ENCODE measurements at regions not wholly inside any gene's neighbourhood (a gene's known extent, or its start where the extent isn't known, plus 50 kb on each side); places are given as distances from the start of the nearest gene placed in this dataset.
A peak's percentile ranks its signal among the peaks of the same experiment; 100 is the strongest.

DNA sequence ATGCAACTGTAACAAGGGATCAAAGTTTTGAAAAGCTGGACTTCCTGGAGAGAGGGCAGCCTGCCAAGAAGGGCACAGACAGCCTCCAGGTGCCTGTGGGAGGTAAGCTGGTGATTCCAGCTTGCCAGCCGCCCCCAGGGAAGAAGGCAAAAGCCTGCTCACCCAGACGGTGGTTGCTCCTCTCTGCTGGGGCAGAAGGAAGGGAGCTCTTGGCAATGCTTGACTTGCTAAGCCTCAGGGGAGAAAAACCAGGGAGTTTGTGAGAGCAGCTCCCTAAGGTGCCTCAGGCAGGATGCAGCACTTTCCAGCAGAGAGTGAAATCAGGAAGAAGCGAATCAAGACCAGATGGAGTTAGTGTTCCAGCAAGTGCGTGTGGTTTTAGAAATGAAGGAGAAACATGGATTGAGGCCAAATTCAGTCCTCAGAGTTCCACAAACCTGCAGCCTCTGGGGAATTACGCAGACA is 553.6 kb downstream of the BUD13 start:
- DNase-seq (ENCODE audit: low read depth in 2 of 2), result no peak

DNA sequence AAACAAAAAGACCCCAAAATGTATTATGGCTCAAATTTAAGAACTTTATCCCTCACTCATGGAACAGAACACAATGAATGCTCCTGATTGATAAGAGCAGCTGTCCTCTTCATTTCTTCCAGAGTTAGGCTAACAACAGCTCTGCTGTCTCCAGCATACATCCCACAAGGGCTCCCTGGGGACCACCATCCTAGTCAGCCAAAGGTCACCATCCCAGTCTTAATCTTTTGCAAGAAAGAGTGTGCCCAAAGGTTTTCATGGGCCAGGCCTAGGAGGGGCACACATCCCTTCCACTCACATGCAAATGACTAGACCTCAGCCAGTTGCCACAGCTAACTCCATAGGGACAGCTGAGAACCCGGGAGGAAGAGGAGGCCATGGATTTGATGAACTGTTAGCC is 555.3 kb downstream of the BUD13 start:
- DNase-seq (ENCODE audit: low read depth in 2 of 2), result no peak

DNA sequence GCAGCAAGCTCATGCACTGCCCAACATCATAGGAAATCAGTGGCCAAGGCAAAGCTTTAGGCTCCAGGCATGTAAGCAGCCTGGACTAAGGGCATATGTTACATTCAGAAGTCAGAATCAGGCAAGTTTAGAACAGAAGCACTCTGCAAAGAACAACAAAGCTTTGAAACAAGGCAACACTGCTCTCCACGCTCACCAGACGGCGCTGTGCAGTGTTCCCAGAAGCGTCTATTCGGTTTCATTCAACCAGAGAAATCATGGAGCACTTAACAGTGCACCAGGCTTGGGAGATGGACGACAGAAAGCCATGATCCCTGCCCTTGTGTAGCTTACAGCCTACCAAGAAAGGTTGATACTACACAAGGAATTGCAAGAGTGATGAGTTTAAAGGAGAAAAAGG is 555.8 kb downstream of the BUD13 start:
- peak in 1 of 2 donors; percentile 4 for DNase-seq (ENCODE audit: low read depth in 2 of 2)

DNA sequence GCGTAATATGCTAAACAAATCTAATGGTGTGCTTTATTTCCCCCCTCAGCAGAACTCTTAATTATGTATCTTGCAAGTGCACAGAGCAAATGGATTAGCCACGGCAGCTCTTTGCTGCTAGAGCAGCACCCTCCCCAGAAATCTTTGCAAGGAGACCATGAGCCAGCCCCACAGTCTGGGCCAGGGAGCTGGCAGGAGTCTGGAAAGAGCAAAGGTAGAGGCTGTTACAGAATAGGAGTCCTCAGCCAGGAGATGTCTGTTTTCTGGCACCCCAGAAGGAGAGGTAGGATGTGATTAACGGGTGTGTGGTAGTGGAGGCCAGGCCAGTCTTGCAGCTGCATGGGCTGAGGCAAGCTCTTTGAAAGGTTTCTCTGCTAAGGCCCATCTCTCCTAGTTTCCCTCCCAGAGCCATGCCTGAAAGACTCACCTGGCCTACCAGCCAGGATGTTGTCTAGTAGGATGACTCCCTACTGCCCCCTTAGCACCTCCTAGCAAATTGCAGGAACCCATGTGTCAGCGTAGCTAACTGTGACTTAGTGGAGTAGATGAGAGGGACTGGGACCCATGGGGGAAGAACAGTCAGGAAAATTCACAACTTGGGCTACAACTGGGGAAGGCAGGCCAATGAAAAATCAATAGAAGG is 557.2 kb downstream of the BUD13 start:
- no peak for DNase-seq (ENCODE audit: low read depth in 2 of 2)

DNA sequence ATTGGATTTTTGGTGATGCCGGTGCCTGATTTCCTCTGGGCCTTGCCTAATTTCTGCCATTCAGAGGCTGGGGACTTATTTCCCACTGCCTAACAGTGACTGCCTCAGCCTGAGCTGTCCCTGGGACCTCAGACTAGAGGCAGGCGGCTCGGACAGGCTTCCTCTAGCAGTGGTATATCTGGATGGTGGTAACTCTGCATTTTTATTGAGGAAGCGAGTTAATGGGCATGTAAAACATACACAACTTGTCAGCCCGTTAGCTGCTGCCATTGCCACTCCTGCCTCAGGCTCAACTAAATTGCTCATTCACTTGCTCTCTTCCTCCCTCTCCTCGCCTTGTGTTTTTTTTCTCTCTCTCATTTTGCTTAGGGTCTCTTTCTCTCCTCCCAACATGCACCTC is 561.6 kb downstream of the BUD13 start:
- no peak for DNase-seq (ENCODE audit: low read depth in 2 of 2)

DNA sequence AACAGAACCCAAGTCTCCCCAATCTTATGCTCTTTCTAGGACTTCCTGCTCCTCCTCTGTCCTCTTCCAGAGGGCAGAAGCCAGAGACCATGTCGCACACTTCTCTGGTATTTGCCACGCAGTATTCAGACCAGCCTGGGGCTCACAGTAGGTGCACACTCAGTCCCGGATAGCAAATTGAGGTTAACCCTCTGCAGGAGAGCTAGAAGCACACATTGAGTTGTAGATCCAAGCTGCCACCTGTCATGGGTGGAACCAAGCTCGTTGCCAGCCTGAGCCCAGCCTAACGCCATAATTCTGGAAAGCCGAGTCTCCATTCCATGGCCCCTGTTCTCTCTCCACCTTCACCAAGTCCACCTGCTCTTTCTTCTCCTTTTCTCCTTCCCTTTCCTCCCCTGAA is 562.1 kb downstream of the BUD13 start:
- DNase-seq (ENCODE audit: low read depth in 2 of 2), result no peak

DNA sequence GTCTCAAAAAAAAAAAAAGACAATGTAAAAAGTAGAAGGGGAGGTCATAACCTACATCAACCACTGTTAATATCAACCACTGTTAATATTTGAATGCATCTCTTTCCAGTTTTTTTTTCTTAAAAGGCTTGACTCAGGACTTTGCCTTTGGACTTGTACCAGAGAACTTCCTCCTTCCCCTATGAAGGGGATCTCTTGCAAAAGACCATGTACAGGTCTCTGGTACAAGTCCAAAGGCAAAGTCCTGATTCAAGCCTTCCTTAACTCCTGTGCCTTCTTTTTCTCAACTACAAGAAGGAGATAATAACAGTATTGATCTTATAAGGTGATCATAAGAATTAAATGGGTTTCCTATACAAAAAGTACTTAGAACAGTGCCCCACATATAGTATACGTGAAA is 563.5 kb downstream of the BUD13 start:
- no peak for DNase-seq (ENCODE audit: low read depth in 2 of 2)

DNA sequence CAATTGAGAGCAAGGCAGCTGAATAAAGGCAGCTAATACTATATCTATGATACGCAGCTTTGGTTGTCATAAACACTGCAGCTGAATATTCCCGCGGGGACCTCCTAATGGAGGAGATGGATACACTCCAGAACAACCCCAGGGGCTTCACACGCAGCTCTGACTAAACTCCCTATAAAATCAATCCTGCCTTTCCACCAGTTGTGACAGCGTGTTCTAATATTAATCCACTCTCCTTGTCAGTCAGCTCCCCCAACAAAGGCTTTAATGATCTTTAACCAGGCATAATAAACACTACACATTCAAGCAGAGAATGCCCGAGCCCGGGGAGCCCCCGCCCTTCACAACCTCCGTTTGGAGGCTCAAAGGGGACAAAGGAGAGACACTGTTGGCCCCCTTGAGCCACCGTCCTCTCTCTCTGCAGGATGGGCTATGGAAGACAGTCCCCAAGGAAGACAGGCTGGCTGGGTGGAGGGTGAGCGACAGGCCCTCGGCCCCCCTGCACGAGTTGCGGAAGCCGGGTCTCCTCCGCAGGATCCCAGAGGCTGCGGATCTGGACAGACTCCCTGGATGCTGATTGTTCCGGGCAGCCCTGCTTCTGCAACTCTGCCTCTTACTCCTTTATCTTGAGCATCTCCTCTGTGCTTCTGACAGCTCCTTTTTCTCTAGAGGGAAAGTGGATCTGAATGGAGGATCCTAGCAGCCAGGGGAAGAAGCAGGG is 565.2 kb downstream of the BUD13 start:
- DNase-seq (ENCODE audit: low read depth in 2 of 2), result no peak

DNA sequence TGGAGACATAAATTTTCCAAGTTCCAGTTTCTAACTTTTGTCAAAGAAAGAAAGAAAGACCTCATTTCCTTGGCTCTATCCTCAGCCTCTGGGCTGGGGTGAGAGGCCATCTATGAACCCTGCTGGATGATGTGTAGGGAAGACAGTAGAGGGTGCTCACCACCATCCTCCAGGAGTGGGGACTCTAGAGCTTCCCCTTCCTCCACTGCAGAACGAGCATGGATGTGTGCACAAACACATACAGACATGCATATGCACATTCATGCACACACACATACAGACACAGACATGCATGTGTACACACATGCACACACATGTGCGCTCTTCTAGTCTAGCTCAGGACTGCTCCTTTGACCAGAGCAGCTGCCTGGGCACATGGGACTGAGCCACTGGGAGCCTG is 565.8 kb downstream of the BUD13 start:
- no peak for DNase-seq (ENCODE audit: low read depth in 2 of 2)

DNA sequence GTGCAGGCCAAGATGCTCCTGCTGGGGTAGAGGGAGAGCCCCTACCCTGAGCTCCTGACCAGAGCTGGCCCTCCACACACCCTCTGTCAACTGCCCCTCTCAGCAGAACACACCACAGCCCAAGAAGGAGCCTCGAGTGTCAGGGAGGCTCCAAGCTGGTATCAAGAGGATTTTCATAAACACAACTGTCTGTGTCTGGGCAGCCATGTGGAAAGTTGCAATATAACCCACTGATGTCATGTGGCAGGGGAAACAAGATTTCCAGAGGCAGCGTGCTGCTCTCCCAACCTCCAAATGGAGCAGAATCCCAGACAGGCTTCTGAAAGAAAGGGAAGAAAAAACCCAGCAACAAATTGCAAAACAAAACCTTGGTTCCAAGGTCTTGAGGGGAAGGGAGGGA is 569.9 kb downstream of the BUD13 start:
- DNase-seq (ENCODE audit: low read depth in 2 of 2), result no peak

DNA sequence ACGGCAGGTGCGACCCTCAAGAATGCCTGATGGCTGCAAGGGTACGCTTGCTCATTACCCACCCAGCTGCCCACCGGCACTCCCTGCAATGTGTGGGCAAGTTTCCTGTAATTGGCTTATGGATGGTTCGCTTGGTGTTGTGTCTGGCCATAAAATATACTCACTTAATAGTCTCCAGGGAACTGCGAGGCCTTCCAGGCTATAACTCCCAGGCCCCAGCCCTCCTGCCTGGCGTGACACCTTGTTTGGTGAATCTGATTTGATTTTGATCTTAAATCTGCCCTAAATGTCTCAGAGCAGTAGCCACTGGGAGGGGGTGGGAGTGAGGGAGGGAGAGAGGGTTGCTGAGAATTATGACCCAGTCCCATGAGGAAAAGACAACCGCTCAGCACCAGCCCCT is 572.2 kb downstream of the BUD13 start:
- no peak for DNase-seq (ENCODE audit: low read depth in 2 of 2)

DNA sequence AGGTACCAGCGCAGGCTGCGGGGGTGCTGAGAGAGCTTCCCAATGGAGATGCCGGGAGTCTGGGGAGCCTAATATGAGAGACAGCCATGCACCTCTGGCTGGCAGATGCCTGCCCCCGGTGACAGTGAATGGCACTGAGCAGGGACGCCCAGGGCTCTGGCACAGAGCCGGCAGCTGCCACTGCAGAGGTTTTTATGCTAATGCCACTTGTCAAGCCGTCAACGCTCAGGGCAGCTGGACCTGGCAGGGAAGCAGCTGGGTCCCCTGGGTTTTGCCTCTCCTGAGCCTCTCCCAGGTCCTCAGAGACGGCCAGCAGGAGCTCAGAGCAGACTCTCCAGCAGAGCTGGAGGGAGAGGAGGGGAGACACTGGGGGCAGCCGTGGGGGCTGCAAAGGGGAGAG is 573.6 kb downstream of the BUD13 start:
- no peak for DNase-seq (ENCODE audit: low read depth in 2 of 2)

DNA sequence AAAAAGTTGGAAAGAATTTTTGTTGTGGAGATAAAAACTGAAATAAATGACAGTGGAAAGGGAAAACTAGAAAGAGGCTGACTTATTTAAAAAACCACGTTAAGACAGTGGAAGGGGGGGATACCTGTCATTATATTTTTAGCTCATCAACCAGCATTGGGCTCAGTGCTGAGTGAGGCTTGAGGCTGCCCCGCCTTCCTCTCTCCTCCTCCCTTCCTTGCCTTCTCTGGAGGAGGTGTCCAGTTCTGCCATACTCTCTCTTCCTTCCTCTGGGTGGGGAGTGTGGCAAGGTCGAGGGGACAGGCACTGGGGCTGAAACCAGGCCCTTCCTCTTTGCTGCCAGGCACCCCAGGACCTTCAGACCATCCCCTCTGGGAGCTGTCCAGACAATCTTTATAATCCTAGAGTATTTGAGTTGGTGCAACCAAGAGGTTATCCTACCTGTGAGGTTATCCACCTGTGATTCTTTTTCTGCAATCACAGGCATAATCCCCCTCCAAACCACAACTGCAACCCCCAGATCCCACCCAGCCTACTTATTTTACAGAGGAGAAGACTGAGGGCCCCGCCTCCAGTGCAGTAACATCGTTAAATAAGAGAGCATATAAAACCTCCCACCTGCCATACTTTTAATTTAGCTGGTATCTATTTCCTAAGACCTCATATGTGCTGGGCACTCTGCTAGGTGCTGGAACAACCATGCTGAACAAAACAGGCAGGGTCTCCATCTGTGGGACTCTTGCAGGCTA is 578.5 kb downstream of the BUD13 start:
- no peak for DNase-seq (ENCODE audit: low read depth in 2 of 2)

DNA sequence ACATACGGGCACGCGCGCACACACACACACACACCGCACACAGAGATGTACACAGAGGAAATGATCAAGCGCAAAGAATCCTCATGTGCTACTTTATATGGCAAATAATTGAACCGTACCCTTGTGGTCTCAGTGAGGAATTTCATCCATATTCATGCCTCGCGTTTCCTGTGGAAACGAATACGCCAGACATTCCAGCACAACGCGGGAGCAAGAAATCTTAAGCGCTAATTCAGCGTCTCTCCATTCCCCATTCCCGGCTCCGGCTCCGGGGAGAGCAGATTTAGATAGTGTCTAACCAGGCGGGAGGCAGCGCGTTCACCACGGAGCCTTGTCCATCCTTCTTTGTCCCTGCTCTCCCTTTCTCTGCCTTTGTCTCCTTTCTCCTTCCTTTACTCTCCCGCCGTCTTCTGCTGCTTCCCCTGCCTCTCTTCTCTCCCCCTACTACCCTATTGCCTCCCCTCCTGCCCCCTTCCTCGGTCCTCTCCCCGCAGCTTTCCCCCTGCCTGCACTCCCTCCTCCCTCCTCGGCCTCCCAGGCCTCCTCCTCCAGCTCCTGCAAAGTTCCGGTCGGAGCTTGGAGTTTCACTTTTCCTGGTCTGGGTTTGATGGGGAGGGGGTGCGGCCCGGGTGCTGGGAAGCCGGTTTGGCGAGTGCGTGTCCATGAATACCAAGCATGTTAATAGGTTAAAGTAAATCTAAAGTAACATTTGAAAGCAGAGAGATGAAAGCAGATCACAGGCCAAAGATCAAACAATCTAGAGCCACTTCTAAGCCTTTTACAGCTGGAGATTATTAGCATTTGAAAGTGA is 579.3 kb downstream of the BUD13 start:
- no peak for DNase-seq (ENCODE audit: low read depth in 2 of 2)

DNA sequence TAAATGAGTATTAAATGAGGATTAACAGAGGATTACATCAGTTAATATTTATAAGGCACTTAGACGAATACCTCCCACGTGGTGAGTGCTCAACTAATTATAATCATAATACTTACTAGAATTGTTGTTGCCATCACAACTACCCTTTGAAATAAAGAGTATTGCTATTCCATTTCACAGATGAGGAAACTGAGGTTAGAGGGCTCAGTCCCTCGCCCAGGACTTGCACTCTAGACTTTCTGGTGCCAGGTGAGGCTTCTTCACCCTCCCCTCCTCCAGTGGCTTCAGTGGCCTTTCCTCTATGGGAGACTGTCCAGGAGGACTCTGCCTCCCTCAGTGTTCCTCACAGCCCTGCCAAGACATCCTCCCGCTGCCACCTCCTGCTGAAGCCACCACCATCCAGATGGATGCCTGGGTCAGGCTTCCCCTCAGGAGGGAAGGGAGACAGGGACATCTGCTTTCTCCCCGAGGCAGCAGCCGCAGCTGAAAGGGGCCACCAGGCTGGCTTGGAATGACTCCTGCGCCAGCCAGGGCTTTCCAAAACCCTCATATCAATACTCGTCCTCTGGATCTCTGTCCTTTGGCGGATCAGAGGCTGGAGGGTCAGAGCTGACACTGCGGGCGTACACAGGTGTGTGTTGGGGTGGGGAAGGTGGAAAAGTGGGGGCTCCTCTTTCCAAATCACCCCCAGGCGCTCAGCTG is 580.1 kb downstream of the BUD13 start:
- no peak for DNase-seq (ENCODE audit: low read depth in 2 of 2)

DNA sequence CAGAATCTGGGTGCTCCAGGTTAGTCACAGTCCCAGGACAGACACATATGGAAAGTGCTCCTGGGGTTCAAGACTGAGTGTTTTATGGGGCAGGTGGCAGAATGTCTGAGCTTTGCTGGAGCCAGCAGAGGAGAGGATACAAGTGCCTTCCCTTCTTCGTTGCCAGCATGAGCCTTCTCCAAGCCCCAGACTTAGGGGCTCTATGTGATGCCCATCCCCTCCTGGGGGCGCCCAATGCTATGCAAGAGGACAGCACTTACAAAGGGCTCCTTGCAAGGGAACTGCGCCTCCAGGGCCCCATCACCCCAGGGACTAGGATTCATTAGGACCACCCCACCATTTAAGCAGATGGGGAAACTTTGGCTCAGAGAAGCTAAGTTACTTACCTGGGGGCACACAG is 581.9 kb downstream of the BUD13 start:
- no peak for DNase-seq (ENCODE audit: low read depth in 2 of 2)

DNA sequence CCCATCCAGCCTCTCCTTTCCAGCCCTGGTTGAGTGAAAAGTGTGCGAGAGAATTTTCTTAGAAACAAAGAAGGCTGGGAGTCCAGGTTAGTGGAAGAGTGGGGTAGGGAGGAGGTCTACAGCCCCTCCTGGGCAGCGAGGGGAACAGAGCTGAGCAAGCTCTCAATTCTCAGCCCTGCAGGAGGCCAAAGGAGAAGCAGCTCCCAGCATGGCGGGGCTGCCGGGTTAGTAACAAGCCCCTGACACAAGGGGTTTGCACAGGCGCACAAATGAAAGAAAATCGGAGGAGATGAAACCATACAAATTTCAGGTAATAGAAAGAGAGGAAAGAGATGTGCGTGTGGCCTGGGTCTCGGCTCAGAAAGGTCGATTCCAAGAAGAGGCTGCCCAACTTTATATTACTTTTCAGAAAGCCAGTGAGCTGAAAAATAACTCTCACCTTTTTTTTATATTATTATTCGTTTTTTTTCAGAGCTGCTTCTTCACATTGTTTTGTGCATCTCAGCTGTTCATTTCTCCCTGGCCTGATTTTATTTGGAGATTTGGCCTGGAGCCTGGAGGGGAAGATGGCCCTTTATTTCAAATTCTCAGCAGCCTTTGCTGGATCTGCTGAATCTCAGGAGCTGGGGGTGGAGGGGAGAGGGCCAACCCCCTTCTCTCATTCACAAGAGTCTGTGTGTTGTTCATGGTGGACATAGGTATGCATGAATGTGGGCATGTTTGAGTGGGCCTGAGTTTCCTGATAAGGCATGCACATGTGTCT is 583.2 kb downstream of the BUD13 start:
- DNase-seq (ENCODE audit: low read depth in 2 of 2), result no peak

DNA sequence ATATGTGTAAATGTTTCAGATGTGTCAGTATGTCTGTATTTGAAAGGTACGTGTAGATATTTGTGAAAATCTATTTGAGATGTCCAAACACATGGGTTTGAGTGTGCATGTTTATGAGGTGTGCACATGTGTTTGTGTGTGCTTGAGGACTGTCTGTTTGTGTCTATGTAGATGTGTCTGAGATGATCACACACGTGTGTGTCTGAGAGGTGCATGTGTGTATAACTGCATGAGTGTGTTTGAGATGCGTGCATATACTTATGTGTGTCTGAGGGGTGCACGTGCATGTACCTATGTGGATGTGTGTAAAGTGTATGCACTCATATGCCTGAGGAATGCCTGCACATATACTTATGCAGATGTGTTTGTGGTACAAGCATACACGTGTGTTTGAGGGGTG is 584.4 kb downstream of the BUD13 start:
- DNase-seq (ENCODE audit: low read depth in 2 of 2), result no peak

DNA sequence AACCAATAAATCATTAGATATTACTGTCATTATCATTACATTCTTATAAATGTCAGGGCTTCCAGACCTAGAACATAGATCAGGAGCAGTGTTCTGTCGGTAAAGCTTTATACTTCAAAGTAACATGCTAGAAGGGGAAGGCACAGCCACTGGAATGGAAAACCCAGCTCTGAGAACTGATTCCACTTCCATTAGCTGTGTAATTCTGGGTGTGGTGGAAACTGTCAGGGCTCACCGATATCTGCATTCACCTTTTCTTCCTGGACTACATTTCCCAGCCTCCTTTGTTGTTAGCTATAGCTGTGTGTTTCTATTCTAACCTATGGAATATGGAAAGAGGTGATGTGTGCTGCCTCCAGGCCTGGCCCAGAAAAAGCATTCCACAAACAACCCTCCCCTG is 585.8 kb downstream of the BUD13 start:
- DNase-seq (ENCODE audit: low read depth in 2 of 2), result no peak

DNA sequence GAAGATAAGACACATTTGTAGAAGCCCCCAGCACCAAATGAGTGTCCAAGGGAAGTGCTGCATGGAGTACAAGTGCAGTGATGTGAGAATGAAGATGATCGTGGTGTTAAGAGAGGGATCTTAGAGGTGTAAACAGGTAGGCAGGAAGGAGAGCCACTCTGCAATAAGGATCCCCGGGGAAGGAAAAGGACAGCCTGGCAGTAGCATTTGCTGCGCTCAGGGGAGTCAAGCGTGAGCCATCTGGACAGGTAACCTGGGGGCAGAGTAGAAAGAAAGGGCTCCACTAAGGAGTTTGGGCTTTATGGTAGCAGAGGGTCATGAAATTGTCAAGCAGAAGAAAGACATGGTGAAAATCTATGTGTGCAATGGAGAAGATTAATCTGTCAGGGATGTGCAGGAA is 587.2 kb downstream of the BUD13 start:
- no peak for DNase-seq (ENCODE audit: low read depth in 2 of 2)

DNA sequence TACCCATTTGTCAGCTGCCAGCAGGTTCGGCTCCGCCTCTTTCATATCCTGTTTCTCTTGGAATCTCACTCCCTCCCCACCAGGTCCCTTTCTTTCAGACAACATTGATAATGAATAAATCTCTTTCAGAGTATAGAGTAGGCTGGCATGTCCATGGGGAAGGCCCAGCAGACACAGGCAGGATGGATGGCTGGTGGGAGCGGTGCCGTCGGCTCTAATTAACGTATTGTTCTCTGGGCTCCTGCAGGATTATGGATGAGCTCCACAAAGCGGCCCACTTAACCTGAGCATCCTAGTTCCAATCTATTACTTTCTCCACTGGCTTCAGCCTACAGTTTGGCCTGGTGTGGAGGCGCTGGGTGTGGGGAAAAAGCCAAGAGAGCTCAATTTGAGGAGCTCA is 588.0 kb downstream of the BUD13 start:
- DNase-seq (ENCODE audit: low read depth in 2 of 2), result no peak

Data from stimulated activated CD4-positive, alpha-beta T cell treated with anti-CD3 and anti-CD28 coated beads, Interleukin-1b, Interleukin-23, amount 100 ng/mL, for 4 hours (primary cell).